Thoracic aorta (tissue), 2 donors: ENCODE measurements at regions not wholly inside any gene's neighbourhood (a gene's known extent, or its start where the extent isn't known, plus 50 kb on each side); places are given as distances from the start of the nearest gene placed in this dataset.
A peak's percentile ranks its signal among the peaks of the same experiment; 100 is the strongest.

Source experiments
- ATAC-seq: fragments of 150-250 bp; one replicate; pipeline ENCODE4 v1.8.0; 2017; ENCODE audit warnings: low read depth; ENCODE audit not compliant: insufficient number of reproducible peaks, low FRiP score
- DNase-seq: peaks from one replicate; pipeline ENCODE4 v3.0.0-alpha.2; 2020; ENCODE audit warnings: low spot score
- H3K27ac ChIP-seq, 2 donors: fragments of 200-600 bp; sonication (generic); 1 replicate in 1 of 2; 2 replicates in 1 of 2; pipeline ENCODE4 v1.5.1; 2016; ENCODE audit warnings: mild to moderate bottlenecking in 2 of 2, moderate library complexity in 2 of 2
- H3K27me3 ChIP-seq: fragments of 200-600 bp; sonication (generic); replicated peaks from 2 replicates; pipeline ENCODE4 v1.6.0; 2016; ENCODE audit warnings: mild to moderate bottlenecking; ENCODE audit not compliant: insufficient read depth
- H3K36me3 ChIP-seq: fragments of 200-600 bp; sonication (generic); one replicate; pipeline ENCODE4 v1.5.1; 2016
- H3K4me1 ChIP-seq, 2 donors: fragments of 200-600 bp; sonication (generic); 1 replicate in 1 of 2; 2 replicates in 1 of 2; pipeline versions ENCODE4 v1.5.1 to v1.6.0; 2016; ENCODE audit warnings: low read depth in 2 of 2, mild to moderate bottlenecking in 1 of 2; ENCODE audit not compliant: control insufficient read depth in 1 of 2
- H3K4me3 ChIP-seq: fragments of 200-600 bp; sonication (generic); 2 replicates; pipeline ENCODE4 v1.5.1; 2016; ENCODE audit warnings: mild to moderate bottlenecking
- H3K9me3 ChIP-seq: fragments of 200-600 bp; sonication (generic); 2 replicates; pipeline ENCODE4 v1.5.1; 2016
- CTCF ChIP-seq: fragments of 200-600 bp; sonication (generic); IDR thresholded peaks from one replicate; pipeline ENCODE4 v1.5.1; 2019; ENCODE audit warnings: antibody characterized with exemption

- no peak overlapping the region for H3K27ac ChIP-seq
- no peaks in the 10 kb centered on the region for H3K27me3 ChIP-seq
- H3K36me3 ChIP-seq: no peaks in the 10 kb centered on the region
- no peak for TF ChIP-seq CTCF
- H3K9me3 ChIP-seq: no peaks in the 10 kb centered on the region
- H3K4me3 ChIP-seq: no peak overlapping the region
- peaks cover 10 to 11% of the 10 kb centered on the region in 2 donors for H3K4me1 ChIP-seq
- DNase-seq (no peak), ATAC-seq (no peak)
Measured at GRCh38 chr13:106161146-106161545, 374.3 kb downstream of the EFNB2 start.

DNA sequence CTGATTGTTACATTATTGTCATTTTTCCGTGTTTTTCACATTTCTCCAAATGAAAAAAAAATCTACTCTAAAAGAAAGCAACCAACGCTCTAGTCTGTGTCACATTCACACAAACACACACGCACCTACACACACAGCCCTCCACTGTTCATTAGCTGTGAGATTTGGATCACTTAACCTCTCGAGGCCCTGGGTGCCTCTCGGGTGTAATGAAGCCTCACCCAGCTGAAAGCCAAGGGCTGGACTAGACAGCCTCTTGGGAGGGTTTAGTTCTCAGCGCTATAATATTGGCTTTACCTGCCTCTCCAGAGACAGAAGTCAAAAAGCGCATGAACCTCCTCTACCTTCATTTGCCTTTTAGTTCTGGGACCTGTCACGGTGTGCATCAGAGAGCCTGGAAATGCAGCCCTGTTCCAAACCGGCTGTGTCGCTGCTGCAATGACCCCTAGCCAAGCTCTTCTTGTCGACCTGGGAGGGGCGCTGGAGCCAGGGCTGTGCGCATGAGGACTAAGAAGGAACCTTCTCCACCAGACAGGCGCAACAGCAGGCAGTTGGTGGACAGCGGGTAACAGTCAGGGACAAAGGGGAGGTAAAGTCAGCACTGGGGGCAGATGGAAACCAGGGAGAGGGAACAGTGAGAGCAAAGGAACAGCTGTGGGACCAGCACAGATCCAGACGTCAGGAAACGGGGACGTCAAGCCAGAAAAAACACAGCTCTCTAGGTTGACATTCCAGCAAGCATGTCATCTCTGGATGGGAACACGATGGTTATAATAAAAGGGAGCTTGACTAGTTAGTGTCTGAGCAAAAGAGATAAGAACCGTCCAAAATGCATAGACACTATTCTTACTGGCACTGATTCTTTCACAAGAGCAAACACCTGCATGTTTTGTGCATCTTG, 375.9 kb downstream of the EFNB2 start:
- Histone ChIP-seq H3K27ac (no peak overlapping the region), H3K4me3 (no peak overlapping the region), H3K36me3 (no peaks in the 10 kb centered on the region), H3K9me3 (no peaks in the 10 kb centered on the region), H3K4me1 (peaks cover 10 to 11% of the 10 kb centered on the region in 2 donors), H3K27me3 (no peaks in the 10 kb centered on the region)
- DNase-seq (no peak), ATAC-seq (no peak)
- TF ChIP-seq CTCF: no peak

GRCh38 chr13:106156468-106156867, 379.0 kb downstream of the EFNB2 start:
- Histone ChIP-seq H3K4me1 (peaks cover 10 to 11% of the 10 kb centered on the region in 2 donors), H3K4me3 (no peak overlapping the region), H3K27me3 (no peaks in the 10 kb centered on the region), H3K27ac (no peak overlapping the region), H3K9me3 (no peaks in the 10 kb centered on the region), H3K36me3 (no peaks in the 10 kb centered on the region)
- TF ChIP-seq CTCF: no peak
- no peak for DNase-seq
- peak; percentile 72 for ATAC-seq

DNA sequence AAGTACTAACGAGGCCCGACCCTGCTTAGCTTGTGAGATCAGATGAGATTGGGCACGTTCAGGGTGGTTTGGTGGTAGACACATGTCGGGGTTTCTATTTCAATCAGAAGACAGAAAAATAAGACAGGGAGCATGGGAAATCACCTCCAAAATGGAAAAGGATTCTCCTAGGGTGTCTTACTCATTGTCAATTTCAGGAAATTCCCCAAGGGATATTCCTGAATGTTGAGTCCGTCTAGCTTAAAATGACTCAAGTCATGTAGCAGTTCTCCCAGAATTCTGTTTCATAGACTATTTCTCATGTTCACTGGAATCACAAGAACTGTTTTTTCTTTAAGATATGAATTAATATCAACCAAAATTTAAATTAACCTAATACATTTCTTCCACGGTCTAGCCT, 380.1 kb downstream of the EFNB2 start:
- no peak for DNase-seq
- ATAC-seq: no peak
- H3K9me3 ChIP-seq: no peaks in the 10 kb centered on the region
- H3K27me3 ChIP-seq: no peaks in the 10 kb centered on the region
- H3K27ac ChIP-seq: no peak overlapping the region
- H3K4me3 ChIP-seq: no peak overlapping the region
- H3K4me1 ChIP-seq: peaks cover 0 to 4% of the 10 kb centered on the region in 2 donors
- no peaks in the 10 kb centered on the region for H3K36me3 ChIP-seq
- TF ChIP-seq CTCF: no peak

GRCh38 chr13:106153876-106154275, 381.6 kb downstream of the EFNB2 start:
- H3K27me3 ChIP-seq: no peaks in the 10 kb centered on the region
- no peak overlapping the region for H3K27ac ChIP-seq
- H3K4me3 ChIP-seq: no peak overlapping the region
- H3K36me3 ChIP-seq: no peaks in the 10 kb centered on the region
- no peaks in the 10 kb centered on the region for H3K9me3 ChIP-seq
- DNase-seq (no peak), ATAC-seq (no peak)
- H3K4me1 ChIP-seq: no peaks in the 10 kb centered on the region
- TF ChIP-seq CTCF: no peak
